ENCODE measurements at regions not wholly inside any gene's neighbourhood (a gene's known extent, or its start where the extent isn't known, plus 50 kb on each side); places are given as distances from the start of the nearest gene placed in this dataset.

GRCh38 chr18:72470391-72470790 is 73.8 kb downstream of the CBLN2 start:
- no peaks in the 10 kb centered on the region for H3K36me3 ChIP-seq (ENCODE audit: control insufficient read depth, insufficient read depth, low read length)
- no peak overlapping the region for H3K9ac ChIP-seq (ENCODE audit: low read length)
- DNase-seq = no peak

GRCh38 chr18:72468021-72468710 is 76.0 kb downstream of the CBLN2 start:
- H3K18ac ChIP-seq (ENCODE audit: low read length) = no peak overlapping the region
- no peaks in the 10 kb centered on the region for H3K79me1 ChIP-seq (ENCODE audit: low read length)
- H3K79me2 ChIP-seq (ENCODE audit: control insufficient read depth, insufficient read depth, low read length) = no peaks in the 10 kb centered on the region
- H3K9ac ChIP-seq (ENCODE audit: low read length) = no peak overlapping the region
- H4K8ac ChIP-seq (ENCODE audit: low read depth, low read length) = no peak overlapping the region
- H3K36me3 ChIP-seq (ENCODE audit: control insufficient read depth, insufficient read depth, low read length) = no peaks in the 10 kb centered on the region
- peak; percentile 18 for DNase-seq
- H4K5ac ChIP-seq (ENCODE audit: low read length) = no peak overlapping the region
- H3K27ac ChIP-seq (ENCODE audit: low read depth, low read length) = no peak overlapping the region
- no peaks in the 10 kb centered on the region for H3K4me1 ChIP-seq (ENCODE audit: control insufficient read depth, low read depth, low read length)
- H3K4me3 ChIP-seq (ENCODE audit: low read length) = no peak overlapping the region
- no CpG with 5 or more reads among the region's 4 CpGs for WGBS (ENCODE audit: extremely low coverage, insufficient coverage, low lambda C conversion rate)
- no peaks in the 10 kb centered on the region for H3K27me3 ChIP-seq (ENCODE audit: insufficient read depth, low read length, poor library complexity)
- H2AK5ac ChIP-seq (ENCODE audit: low read length) = no peak overlapping the region
- no peak overlapping the region for H3K23ac ChIP-seq (ENCODE audit: low read length)
- no peak overlapping the region for H3K56ac ChIP-seq (ENCODE audit: low read length)
- H3K4ac ChIP-seq (ENCODE audit: low read depth, low read length) = no peak overlapping the region
- H2BK5ac ChIP-seq (ENCODE audit: low read length) = no peak overlapping the region
- no peak overlapping the region for H2BK120ac ChIP-seq (ENCODE audit: low read depth, low read length)
- no peak overlapping the region for H2BK15ac ChIP-seq (replicated peaks; ENCODE audit: low read depth)
- H3K4me2 ChIP-seq (ENCODE audit: low read length) = no peak overlapping the region

More at GRCh38 chr18:72470391-72470790, 73.8 kb downstream of the CBLN2 start:
- H3K79me2 ChIP-seq (ENCODE audit: control insufficient read depth, insufficient read depth, low read length) = no peaks in the 10 kb centered on the region
- H3K18ac ChIP-seq (ENCODE audit: low read length) = no peak overlapping the region
- H2BK5ac ChIP-seq (ENCODE audit: low read length) = no peak overlapping the region
- no peak overlapping the region for H3K4me2 ChIP-seq (ENCODE audit: low read length)
- H3K4me1 ChIP-seq (ENCODE audit: control insufficient read depth, low read depth, low read length) = no peaks in the 10 kb centered on the region
- no peak overlapping the region for H2AK5ac ChIP-seq (ENCODE audit: low read length)
- no peak overlapping the region for H2BK15ac ChIP-seq (replicated peaks; ENCODE audit: low read depth)
- no peaks in the 10 kb centered on the region for H3K79me1 ChIP-seq (ENCODE audit: low read length)
- no peak overlapping the region for H3K27ac ChIP-seq (ENCODE audit: low read depth, low read length)
- no peak overlapping the region for H4K8ac ChIP-seq (ENCODE audit: low read depth, low read length)
- H4K5ac ChIP-seq (ENCODE audit: low read length) = no peak overlapping the region
- H3K4ac ChIP-seq (ENCODE audit: low read depth, low read length) = no peak overlapping the region
- no peaks in the 10 kb centered on the region for H3K27me3 ChIP-seq (ENCODE audit: insufficient read depth, low read length, poor library complexity)
- H3K4me3 ChIP-seq (ENCODE audit: low read length) = no peak overlapping the region
- H2BK120ac ChIP-seq (ENCODE audit: low read depth, low read length) = no peak overlapping the region
- H3K56ac ChIP-seq (ENCODE audit: low read length) = no peak overlapping the region
- no peak overlapping the region for H3K23ac ChIP-seq (ENCODE audit: low read length)

GRCh38 chr18:72460210-72460680 is 83.9 kb downstream of the CBLN2 start:
- no peaks in the 10 kb centered on the region for H3K4me1 ChIP-seq (ENCODE audit: control insufficient read depth, low read depth, low read length)
- H3K23ac ChIP-seq (ENCODE audit: low read length) = no peak overlapping the region
- WGBS (ENCODE audit: extremely low coverage, insufficient coverage, low lambda C conversion rate) = no CpG with 5 or more reads among the region's 1 CpG
- no peak overlapping the region for H3K4me3 ChIP-seq (ENCODE audit: low read length)
- H3K4ac ChIP-seq (ENCODE audit: low read depth, low read length) = no peak overlapping the region
- no peak overlapping the region for H3K4me2 ChIP-seq (ENCODE audit: low read length)
- H4K8ac ChIP-seq (ENCODE audit: low read depth, low read length) = no peak overlapping the region
- H3K56ac ChIP-seq (ENCODE audit: low read length) = no peak overlapping the region
- no peak for DNase-seq
- H3K36me3 ChIP-seq (ENCODE audit: control insufficient read depth, insufficient read depth, low read length) = no peaks in the 10 kb centered on the region
- no peak overlapping the region for H3K18ac ChIP-seq (ENCODE audit: low read length)
- H3K27me3 ChIP-seq (ENCODE audit: insufficient read depth, low read length, poor library complexity) = no peaks in the 10 kb centered on the region
- H3K79me2 ChIP-seq (ENCODE audit: control insufficient read depth, insufficient read depth, low read length) = no peaks in the 10 kb centered on the region
- no peaks in the 10 kb centered on the region for H3K79me1 ChIP-seq (ENCODE audit: low read length)
- no peak overlapping the region for H3K27ac ChIP-seq (ENCODE audit: low read depth, low read length)
- H4K5ac ChIP-seq (ENCODE audit: low read length) = no peak overlapping the region
- H2AK5ac ChIP-seq (ENCODE audit: low read length) = no peak overlapping the region
- H2BK15ac ChIP-seq (replicated peaks; ENCODE audit: low read depth) = no peak overlapping the region
- H2BK5ac ChIP-seq (ENCODE audit: low read length) = no peak overlapping the region
- no peak overlapping the region for H2BK120ac ChIP-seq (ENCODE audit: low read depth, low read length)
- H3K9ac ChIP-seq (ENCODE audit: low read length) = no peak overlapping the region

GRCh38 chr18:72458271-72458670 is 85.9 kb downstream of the CBLN2 start:
- Histone ChIP-seq H3K23ac (ENCODE audit: low read length) (no peak overlapping the region), H3K79me2 (ENCODE audit: control insufficient read depth, insufficient read depth, low read length) (no peaks in the 10 kb centered on the region), H3K27ac (ENCODE audit: low read depth, low read length) (no peak overlapping the region), H2AK5ac (ENCODE audit: low read length) (no peak overlapping the region), H3K4me1 (ENCODE audit: control insufficient read depth, low read depth, low read length) (no peaks in the 10 kb centered on the region), H3K18ac (ENCODE audit: low read length) (no peak overlapping the region), H3K4ac (ENCODE audit: low read depth, low read length) (no peak overlapping the region), H2BK120ac (ENCODE audit: low read depth, low read length) (no peak overlapping the region), H3K4me2 (ENCODE audit: low read length) (no peak overlapping the region), H4K8ac (ENCODE audit: low read depth, low read length) (no peak overlapping the region), H3K4me3 (ENCODE audit: low read length) (no peak overlapping the region), H3K36me3 (ENCODE audit: control insufficient read depth, insufficient read depth, low read length) (no peaks in the 10 kb centered on the region), H3K9ac (ENCODE audit: low read length) (no peak overlapping the region), H3K27me3 (ENCODE audit: insufficient read depth, low read length, poor library complexity) (no peaks in the 10 kb centered on the region), H2BK15ac (replicated peaks; ENCODE audit: low read depth) (no peak overlapping the region), H2BK5ac (ENCODE audit: low read length) (no peak overlapping the region), H3K56ac (ENCODE audit: low read length) (no peak overlapping the region), H4K5ac (ENCODE audit: low read length) (no peak overlapping the region), H3K79me1 (ENCODE audit: low read length) (no peaks in the 10 kb centered on the region)
- DNase-seq = no peak

GRCh38 chr18:72456802-72457201 is 87.3 kb downstream of the CBLN2 start:
- Histone ChIP-seq H3K4me3 (ENCODE audit: low read length) (no peak overlapping the region), H3K4ac (ENCODE audit: low read depth, low read length) (no peak overlapping the region), H3K9ac (ENCODE audit: low read length) (no peak overlapping the region), H4K8ac (ENCODE audit: low read depth, low read length) (no peak overlapping the region), H3K18ac (ENCODE audit: low read length) (no peak overlapping the region), H3K23ac (ENCODE audit: low read length) (no peak overlapping the region), H4K5ac (ENCODE audit: low read length) (no peak overlapping the region), H3K36me3 (ENCODE audit: control insufficient read depth, insufficient read depth, low read length) (no peaks in the 10 kb centered on the region), H3K27ac (ENCODE audit: low read depth, low read length) (no peak overlapping the region), H2BK5ac (ENCODE audit: low read length) (no peak overlapping the region), H2AK5ac (ENCODE audit: low read length) (no peak overlapping the region), H2BK120ac (ENCODE audit: low read depth, low read length) (no peak overlapping the region), H3K27me3 (ENCODE audit: insufficient read depth, low read length, poor library complexity) (no peaks in the 10 kb centered on the region), H3K4me2 (ENCODE audit: low read length) (no peak overlapping the region), H3K56ac (ENCODE audit: low read length) (no peak overlapping the region), H2BK15ac (replicated peaks; ENCODE audit: low read depth) (no peak overlapping the region), H3K4me1 (ENCODE audit: control insufficient read depth, low read depth, low read length) (no peaks in the 10 kb centered on the region), H3K79me1 (ENCODE audit: low read length) (no peaks in the 10 kb centered on the region), H3K79me2 (ENCODE audit: control insufficient read depth, insufficient read depth, low read length) (no peaks in the 10 kb centered on the region)
- DNase-seq = no peak
- WGBS (ENCODE audit: extremely low coverage, insufficient coverage, low lambda C conversion rate) = no CpG with 5 or more reads among the region's 1 CpG

GRCh38 chr18:72452328-72452727 is 91.8 kb downstream of the CBLN2 start:
- H3K79me1 ChIP-seq (ENCODE audit: low read length) = no peaks in the 10 kb centered on the region
- H3K56ac ChIP-seq (ENCODE audit: low read length) = no peak overlapping the region
- no peak overlapping the region for H3K4me2 ChIP-seq (ENCODE audit: low read length)
- H3K27me3 ChIP-seq (ENCODE audit: insufficient read depth, low read length, poor library complexity) = peaks cover 7% of the 10 kb centered on the region
- H4K8ac ChIP-seq (ENCODE audit: low read depth, low read length) = no peak overlapping the region
- H2BK15ac ChIP-seq (replicated peaks; ENCODE audit: low read depth) = no peak overlapping the region
- H3K23ac ChIP-seq (ENCODE audit: low read length) = no peak overlapping the region
- H3K4ac ChIP-seq (ENCODE audit: low read depth, low read length) = no peak overlapping the region
- no peaks in the 10 kb centered on the region for H3K79me2 ChIP-seq (ENCODE audit: control insufficient read depth, insufficient read depth, low read length)
- no peak for DNase-seq
- H4K5ac ChIP-seq (ENCODE audit: low read length) = no peak overlapping the region
- no peak overlapping the region for H3K4me3 ChIP-seq (ENCODE audit: low read length)
- H3K18ac ChIP-seq (ENCODE audit: low read length) = no peak overlapping the region
- H2BK5ac ChIP-seq (ENCODE audit: low read length) = no peak overlapping the region
- H2AK5ac ChIP-seq (ENCODE audit: low read length) = no peak overlapping the region
- no peak overlapping the region for H3K27ac ChIP-seq (ENCODE audit: low read depth, low read length)
- H3K36me3 ChIP-seq (ENCODE audit: control insufficient read depth, insufficient read depth, low read length) = no peaks in the 10 kb centered on the region
- H3K4me1 ChIP-seq (ENCODE audit: control insufficient read depth, low read depth, low read length) = no peaks in the 10 kb centered on the region
- no CpG with 5 or more reads among the region's 6 CpGs for WGBS (ENCODE audit: extremely low coverage, insufficient coverage, low lambda C conversion rate)
- no peak overlapping the region for H3K9ac ChIP-seq (ENCODE audit: low read length)
- H2BK120ac ChIP-seq (ENCODE audit: low read depth, low read length) = no peak overlapping the region
